Stomach (tissue), 8 donors: ENCODE measurements at regions not wholly inside any gene's neighbourhood (a gene's known extent, or its start where the extent isn't known, plus 50 kb on each side); places are given as distances from the start of the nearest gene placed in this dataset.

ENCODE experiments used
- DNase-seq, 2 donors: peaks; one replicate each; pipeline versions ENCODE4 v3.0.0 to v3.0.0-alpha.2; 2013 to 2019
- H3K27ac ChIP-seq, 5 donors: fragments of 200-600 bp in 4 of 5; sonication (generic) in 4 of 5; one replicate each; pipeline ENCODE4 v1.5.1; 2013 to 2019; ENCODE audit warnings: mild to moderate bottlenecking in 1 of 5, moderate library complexity in 1 of 5
- H3K27me3 ChIP-seq, 3 donors: fragments of 200-600 bp; sonication (generic); one replicate each; pipeline ENCODE4 v1.5.1; 2017 to 2019; ENCODE audit warnings: mixed run types in 1 of 3
- H3K36me3 ChIP-seq, 4 donors: fragments of 200-600 bp; sonication (generic); 1 replicate in 3 of 4; 2 replicates in 1 of 4; pipeline ENCODE4 v1.5.1; 2016 to 2019
- H3K4me1 ChIP-seq, 4 donors: fragments of 200-600 bp; sonication (generic); one replicate each; pipeline ENCODE4 v1.5.1; 2016 to 2019
- H3K4me3 ChIP-seq, 4 donors: fragments of 200-600 bp; sonication (generic) in 3 of 4; one replicate each; pipeline ENCODE4 v1.5.1; 2016 to 2019; ENCODE audit warnings: mild to moderate bottlenecking in 1 of 4
- H3K9me3 ChIP-seq, 4 donors: fragments of 200-600 bp; sonication (generic); one replicate each; pipeline ENCODE4 v1.5.1; 2016 to 2019
- EP300 ChIP-seq: sonication (generic); formaldehyde crosslinking; IDR thresholded peaks from one replicate; pipeline ENCODE4 v1.6.1; 2017; ENCODE audit warnings: antibody characterized with exemption
- POLR2A ChIP-seq, 4 donors: fragments of 450-650 bp; IDR thresholded peaks; one replicate each; pipeline ENCODE4 v1.6.1; 2016; ENCODE audit warnings: antibody characterized with exemption in 4 of 4, control low read depth in 2 of 4, mild to moderate bottlenecking in 1 of 4, moderate library complexity in 1 of 4
- POLR2AphosphoS5 ChIP-seq, 3 donors: sonication (generic); formaldehyde crosslinking; IDR thresholded peaks; one replicate each; pipeline ENCODE4 v1.6.1; 2016; ENCODE audit warnings: antibody characterized with exemption in 3 of 3
- WGBS, 5 donors: extraction: QIAGEN DNeasy Blood & Tissue Kit in 3 of 5; methylation state at CpG; one replicate each; pipeline versions ENCODE4 v1.1.5 to v1.1.7; 2013 to 2018; 5-methylcytosine and 5-hydroxymethylcytosine counted together
- intact Hi-C: fragments of 100-400 bp; cut with DNase I; formaldehyde crosslinking; loops from one replicate; pipeline ENCODE4 v1.15.1; 2023; ENCODE audit warnings: low total_unique reads
- TF ChIP-seq, protein P1 (sequence below), 7 experiments: fragments of 450-650 bp in 4 of 7; fragments of 200-600 bp in 3 of 7; sonication (generic) in 3 of 7; IDR thresholded peaks; one replicate each; pipeline ENCODE4 v1.5.1; 2016 to 2019; ENCODE audit warnings: antibody characterized with exemption in 7 of 7, control low read depth in 2 of 7, mild to moderate bottlenecking in 1 of 7
- donor health status: healthy with polysubstance abuse.
- donor health status: Bipolar disorder and iron deficiency.
- donor health status: healthy.

DNA sequence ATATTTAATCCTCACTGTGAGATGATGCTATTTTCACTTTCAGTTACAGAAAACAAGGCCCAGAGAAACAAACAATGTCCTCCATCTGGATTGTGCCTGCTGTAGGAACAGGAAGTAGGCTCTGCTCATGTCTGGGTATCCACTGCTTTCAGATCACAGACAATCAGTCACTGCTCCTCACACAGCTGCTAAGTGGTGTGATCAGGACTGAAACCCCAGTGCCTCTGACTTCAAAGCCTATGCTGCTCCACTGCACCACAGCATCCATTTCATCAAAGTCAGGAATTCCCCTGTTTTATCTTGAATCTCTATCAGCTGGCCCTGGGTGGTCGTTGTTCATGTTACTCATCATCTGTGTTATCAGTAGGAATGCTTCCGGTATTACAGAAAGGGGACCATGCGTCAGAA is 303.8 kb upstream of the TRIB2 start:
- WGBS, 5 donors = 55 to 68% (median 64%) methylated on average over 3 of the region's 3 CpGs
- Histone ChIP-seq H3K4me3 (no peak overlapping the region), H3K4me1 (peaks cover 0 to 8% (median 6%) of the 10 kb centered on the region in 4 donors), H3K27me3 (no peaks in the 10 kb centered on the region), H3K9me3 (peaks cover 0 to 6% (median 0%) of the 10 kb centered on the region in 4 donors), H3K36me3 (no peaks in the 10 kb centered on the region), H3K27ac (no peak overlapping the region)
- TF ChIP-seq, protein P1, sequence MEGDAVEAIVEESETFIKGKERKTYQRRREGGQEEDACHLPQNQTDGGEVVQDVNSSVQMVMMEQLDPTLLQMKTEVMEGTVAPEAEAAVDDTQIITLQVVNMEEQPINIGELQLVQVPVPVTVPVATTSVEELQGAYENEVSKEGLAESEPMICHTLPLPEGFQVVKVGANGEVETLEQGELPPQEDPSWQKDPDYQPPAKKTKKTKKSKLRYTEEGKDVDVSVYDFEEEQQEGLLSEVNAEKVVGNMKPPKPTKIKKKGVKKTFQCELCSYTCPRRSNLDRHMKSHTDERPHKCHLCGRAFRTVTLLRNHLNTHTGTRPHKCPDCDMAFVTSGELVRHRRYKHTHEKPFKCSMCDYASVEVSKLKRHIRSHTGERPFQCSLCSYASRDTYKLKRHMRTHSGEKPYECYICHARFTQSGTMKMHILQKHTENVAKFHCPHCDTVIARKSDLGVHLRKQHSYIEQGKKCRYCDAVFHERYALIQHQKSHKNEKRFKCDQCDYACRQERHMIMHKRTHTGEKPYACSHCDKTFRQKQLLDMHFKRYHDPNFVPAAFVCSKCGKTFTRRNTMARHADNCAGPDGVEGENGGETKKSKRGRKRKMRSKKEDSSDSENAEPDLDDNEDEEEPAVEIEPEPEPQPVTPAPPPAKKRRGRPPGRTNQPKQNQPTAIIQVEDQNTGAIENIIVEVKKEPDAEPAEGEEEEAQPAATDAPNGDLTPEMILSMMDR (IDR thresholded peaks at IDR 0.05) = no peak
- TF ChIP-seq EP300 (no peak), POLR2AphosphoS5 (IDR thresholded peaks at IDR 0.05) (no peak), POLR2A (IDR thresholded peaks at IDR 0.05) (no peak)
- DNase-seq = peak in 1 of 2 donors; percentile 52
- intact Hi-C loops = no loop called here

DNA sequence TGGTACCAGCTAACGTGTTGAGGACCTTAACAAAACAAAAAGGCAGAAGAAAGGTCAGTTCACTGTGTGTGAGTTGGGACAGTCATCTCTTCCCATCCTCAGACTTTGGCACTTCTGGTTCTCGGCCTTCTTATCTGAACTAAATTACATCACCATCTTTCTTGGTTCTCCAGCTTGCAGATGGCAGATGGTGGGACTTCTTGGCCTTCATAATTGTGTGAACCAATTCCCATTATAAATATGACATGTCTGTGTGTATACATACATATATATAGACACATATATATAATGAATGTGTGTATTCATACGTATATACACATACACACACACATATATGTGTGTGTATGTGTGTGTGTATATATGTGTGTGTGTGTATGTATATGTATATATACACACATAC is 301.2 kb upstream of the TRIB2 start:
- no peaks in the 10 kb centered on the region for H3K36me3 ChIP-seq
- peaks cover 0 to 6% (median 0%) of the 10 kb centered on the region in 4 donors for H3K9me3 ChIP-seq
- no peak overlapping the region for H3K27ac ChIP-seq
- DNase-seq = no peak
- TF ChIP-seq EP300 = no peak
- TF ChIP-seq POLR2AphosphoS5 (IDR thresholded peaks at IDR 0.05) = no peak
- TF ChIP-seq, protein P1 (IDR thresholded peaks at IDR 0.05) = no peak
- TF ChIP-seq POLR2A (IDR thresholded peaks at IDR 0.05) = no peak
- WGBS, 5 donors = 89 to 95% (median 95%) methylated on average over 3 of the region's 3 CpGs
- H3K4me3 ChIP-seq = no peak overlapping the region
- peaks cover 0 to 8% (median 6%) of the 10 kb centered on the region in 4 donors for H3K4me1 ChIP-seq
- H3K27me3 ChIP-seq = no peaks in the 10 kb centered on the region
- intact Hi-C loops = no loop called here

DNA sequence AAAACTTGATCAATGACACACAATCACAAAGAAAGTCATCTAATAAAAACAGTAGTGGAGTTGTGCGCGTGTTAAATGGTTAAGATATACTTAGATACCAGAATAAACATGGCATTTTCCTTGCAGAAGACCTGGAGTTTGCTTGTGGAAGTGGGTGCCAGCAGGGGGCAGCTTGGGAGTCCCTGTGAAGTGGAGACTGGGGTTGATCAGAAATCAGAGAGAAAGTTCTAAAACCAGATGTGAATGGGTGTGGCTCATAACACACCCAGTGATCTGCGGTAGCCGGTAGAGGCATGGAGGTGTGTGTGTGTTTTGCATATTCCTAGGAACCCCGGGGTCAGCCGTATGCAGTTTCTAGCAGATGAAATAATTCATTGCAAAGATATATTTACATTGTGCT is 300.1 kb upstream of the TRIB2 start:
- no peaks in the 10 kb centered on the region for H3K36me3 ChIP-seq
- H3K4me3 ChIP-seq = no peak overlapping the region
- H3K9me3 ChIP-seq = peaks cover 0 to 2% (median 0%) of the 10 kb centered on the region in 4 donors
- TF ChIP-seq POLR2AphosphoS5 (IDR thresholded peaks at IDR 0.05) = peak in 1 of 3 donors; percentile 6
- TF ChIP-seq, protein P1 (IDR thresholded peaks at IDR 0.05) = peak in 5 of 7 experiments; percentile 29 to 60 (median 41)
- TF ChIP-seq EP300 = no peak
- TF ChIP-seq POLR2A (IDR thresholded peaks at IDR 0.05) = no peak
- H3K4me1 ChIP-seq = peaks cover 0 to 8% (median 6%) of the 10 kb centered on the region in 4 donors
- WGBS, 5 donors = 21 to 36% (median 34%) methylated on average over 6 of the region's 6 CpGs
- intact Hi-C loops = no loop called here
- H3K27me3 ChIP-seq = no peaks in the 10 kb centered on the region
- peak; percentile 59 to 66 for DNase-seq
- H3K27ac ChIP-seq = no peak overlapping the region

DNA sequence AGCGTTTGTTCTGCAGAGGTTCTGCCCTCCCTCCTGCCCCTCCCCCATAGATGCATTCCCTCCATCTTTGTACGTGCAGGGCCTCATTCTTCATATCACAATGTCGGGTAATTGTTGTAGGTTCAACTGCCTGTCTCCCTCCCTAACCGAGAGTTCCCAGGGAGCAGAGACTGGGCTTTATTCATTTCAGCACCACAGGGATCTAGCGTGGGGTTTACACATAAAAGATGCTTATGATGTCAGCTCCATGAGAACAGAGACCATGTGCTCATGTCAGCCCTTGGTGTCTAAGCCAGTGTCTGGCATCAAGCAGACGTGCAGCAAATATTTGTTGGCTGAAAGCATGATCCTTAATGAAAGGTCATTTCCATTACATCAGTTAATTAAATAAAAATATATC is 298.9 kb upstream of the TRIB2 start:
- no peaks in the 10 kb centered on the region for H3K36me3 ChIP-seq
- 64 to 85% (median 77%) methylated on average over 6 of the region's 6 CpGs for WGBS, 5 donors
- H3K9me3 ChIP-seq = no peaks in the 10 kb centered on the region
- H3K27me3 ChIP-seq = no peaks in the 10 kb centered on the region
- DNase-seq = no peak
- TF ChIP-seq, protein P1 (IDR thresholded peaks at IDR 0.05) = no peak
- TF ChIP-seq POLR2A (IDR thresholded peaks at IDR 0.05) = no peak
- no peak for TF ChIP-seq POLR2AphosphoS5 (IDR thresholded peaks at IDR 0.05)
- no peak for TF ChIP-seq EP300
- no peak overlapping the region for H3K4me3 ChIP-seq
- peaks cover 0 to 8% (median 6%) of the 10 kb centered on the region in 4 donors for H3K4me1 ChIP-seq
- intact Hi-C loops = no loop called here
- H3K27ac ChIP-seq = no peak overlapping the region
